ENCODE measurements at regions not wholly inside any gene's neighbourhood (a gene's known extent, or its start where the extent isn't known, plus 50 kb on each side); places are given as distances from the start of the nearest gene placed in this dataset.

DNA sequence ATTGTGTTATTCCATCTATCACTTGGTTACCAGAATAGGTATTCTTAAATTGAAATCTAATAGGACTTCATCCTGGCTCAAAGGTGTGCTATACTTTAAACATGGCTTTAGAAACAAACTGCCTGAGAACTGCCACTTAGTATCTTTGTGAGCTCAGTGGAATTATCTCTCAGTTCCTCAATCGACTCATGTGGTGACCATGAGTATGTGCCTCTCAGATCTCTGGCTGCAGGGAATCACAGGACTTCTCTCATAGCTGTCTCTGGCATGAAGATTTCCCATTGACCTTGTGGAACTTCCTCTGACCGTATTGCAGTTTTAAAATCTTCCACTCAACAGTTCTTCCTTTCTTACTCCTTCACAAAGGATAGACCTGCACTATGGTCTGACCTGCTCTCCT, 681.9 kb upstream of the BOD1L1 start:
- no peak overlapping the region for H4K91ac ChIP-seq (ENCODE audit: low read depth, low read length)
- no peak overlapping the region for H3K9ac ChIP-seq (ENCODE audit: low read length)
- no peak overlapping the region for H4K12ac ChIP-seq (ENCODE audit: low read depth, low read length)
- H3K4me3 ChIP-seq (ENCODE audit: low read depth, low read length), result no peak overlapping the region
- no peak for DNase-seq
- H3K4me1 ChIP-seq (ENCODE audit: control insufficient read depth in 1 of 2, insufficient read depth in 2 of 2, low read length in 2 of 2), result no peaks in the 10 kb centered on the region
- H3K27me3 ChIP-seq (ENCODE audit: insufficient read depth, low read length), result no peaks in the 10 kb centered on the region
- H3K4me2 ChIP-seq (ENCODE audit: low read length), result no peak overlapping the region
- H2BK120ac ChIP-seq (ENCODE audit: insufficient read depth, low read length, poor library complexity), result no peak overlapping the region
- no peak overlapping the region for H2BK12ac ChIP-seq (ENCODE audit: low read length)
- H3K18ac ChIP-seq (ENCODE audit: low read length), result no peak overlapping the region
- H2AFZ ChIP-seq (ENCODE audit: insufficient read depth, low read length, poor library complexity), result no peak overlapping the region
- H4K8ac ChIP-seq (ENCODE audit: low read depth, low read length), result no peak overlapping the region
- no peaks in the 10 kb centered on the region for H3K79me1 ChIP-seq (ENCODE audit: low read length)
- H3K4ac ChIP-seq (ENCODE audit: low read depth, low read length), result no peak overlapping the region
- no peaks in the 10 kb centered on the region for H3K36me3 ChIP-seq (ENCODE audit: control insufficient read depth in 1 of 2, insufficient read depth in 2 of 2, low read length in 2 of 2)
- H3K9me3 ChIP-seq (ENCODE audit: insufficient read depth, low read depth, low read length), result no peaks in the 10 kb centered on the region
- no peak overlapping the region for H2BK5ac ChIP-seq (ENCODE audit: low read depth, low read length, poor library complexity)
- H2AK5ac ChIP-seq (ENCODE audit: low read length), result no peak overlapping the region
- WGBS (ENCODE audit: extremely low coverage, insufficient coverage, insufficient read length), result no CpG with 5 or more reads among the region's 2 CpGs
- no peak overlapping the region for H3K23ac ChIP-seq (ENCODE audit: low read length)
- H3K79me2 ChIP-seq (ENCODE audit: control insufficient read depth, insufficient read depth, low read length, poor library complexity), result no peaks in the 10 kb centered on the region
- H3K27ac ChIP-seq (ENCODE audit: low read depth, low read length), result no peak overlapping the region
- H3K14ac ChIP-seq (ENCODE audit: low read length), result no peak overlapping the region

DNA sequence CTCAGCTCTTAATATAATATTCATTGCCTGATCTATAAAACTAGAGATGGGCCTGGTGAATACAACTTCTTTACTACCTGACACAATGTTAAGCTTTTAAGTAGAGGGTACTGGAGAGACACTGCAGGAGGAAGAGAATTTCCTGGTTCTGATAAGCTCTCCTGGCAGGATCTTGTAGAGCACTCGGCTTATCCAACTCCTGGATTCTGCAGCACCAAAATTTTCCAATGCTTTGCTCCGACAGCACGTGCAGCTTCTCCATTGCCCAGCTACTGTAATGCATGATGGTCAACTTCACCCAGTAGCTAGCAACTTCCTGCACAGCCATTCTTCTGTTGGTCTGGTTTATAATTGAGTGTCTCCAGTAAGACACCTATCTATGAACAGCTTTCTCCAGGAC, 686.2 kb upstream of the BOD1L1 start:
- no CpG with 5 or more reads among the region's 3 CpGs for WGBS (ENCODE audit: extremely low coverage, insufficient coverage, insufficient read length)

GRCh38 chr4:14315129-14315528, 687.2 kb upstream of the CPEB2 start:
- H3K9me3 ChIP-seq (ENCODE audit: insufficient read depth, low read depth, low read length), result no peaks in the 10 kb centered on the region
- no peak overlapping the region for H3K23ac ChIP-seq (ENCODE audit: low read length)
- no peak overlapping the region for H2AK5ac ChIP-seq (ENCODE audit: low read length)
- H3K4me1 ChIP-seq (ENCODE audit: control insufficient read depth in 1 of 2, insufficient read depth in 2 of 2, low read length in 2 of 2), result no peaks in the 10 kb centered on the region
- H4K8ac ChIP-seq (ENCODE audit: low read depth, low read length), result no peak overlapping the region
- no peak overlapping the region for H3K18ac ChIP-seq (ENCODE audit: low read length)
- no peak for DNase-seq
- H4K12ac ChIP-seq (ENCODE audit: low read depth, low read length), result no peak overlapping the region
- no peak overlapping the region for H4K91ac ChIP-seq (ENCODE audit: low read depth, low read length)
- H3K27ac ChIP-seq (ENCODE audit: low read depth, low read length), result no peak overlapping the region
- H3K4ac ChIP-seq (ENCODE audit: low read depth, low read length), result no peak overlapping the region
- no peaks in the 10 kb centered on the region for H3K27me3 ChIP-seq (ENCODE audit: insufficient read depth, low read length)
- WGBS (ENCODE audit: extremely low coverage, insufficient coverage, insufficient read length), result no CpG with 5 or more reads among the region's 3 CpGs
- H3K9ac ChIP-seq (ENCODE audit: low read length), result no peak overlapping the region
- H3K4me3 ChIP-seq (ENCODE audit: low read depth, low read length), result no peak overlapping the region
- H2BK5ac ChIP-seq (ENCODE audit: low read depth, low read length, poor library complexity), result no peak overlapping the region
- H2AFZ ChIP-seq (ENCODE audit: insufficient read depth, low read length, poor library complexity), result no peak overlapping the region
- H2BK120ac ChIP-seq (ENCODE audit: insufficient read depth, low read length, poor library complexity), result no peak overlapping the region
- no peaks in the 10 kb centered on the region for H3K79me1 ChIP-seq (ENCODE audit: low read length)
- no peak overlapping the region for H3K14ac ChIP-seq (ENCODE audit: low read length)
- no peaks in the 10 kb centered on the region for H3K36me3 ChIP-seq (ENCODE audit: control insufficient read depth in 1 of 2, insufficient read depth in 2 of 2, low read length in 2 of 2)
- H2BK12ac ChIP-seq (ENCODE audit: low read length), result no peak overlapping the region
- no peak overlapping the region for H3K4me2 ChIP-seq (ENCODE audit: low read length)
- no peaks in the 10 kb centered on the region for H3K79me2 ChIP-seq (ENCODE audit: control insufficient read depth, insufficient read depth, low read length, poor library complexity)

More for the DNA sequence above, 686.2 kb upstream of the BOD1L1 start:
- H3K4me1 ChIP-seq (ENCODE audit: control insufficient read depth in 1 of 2, insufficient read depth in 2 of 2, low read length in 2 of 2), result no peaks in the 10 kb centered on the region
- H3K14ac ChIP-seq (ENCODE audit: low read length), result no peak overlapping the region
- no peak overlapping the region for H4K91ac ChIP-seq (ENCODE audit: low read depth, low read length)
- DNase-seq, result no peak
- H2BK120ac ChIP-seq (ENCODE audit: insufficient read depth, low read length, poor library complexity), result no peak overlapping the region
- no peak overlapping the region for H3K18ac ChIP-seq (ENCODE audit: low read length)
- no peak overlapping the region for H3K9ac ChIP-seq (ENCODE audit: low read length)
- no peaks in the 10 kb centered on the region for H3K9me3 ChIP-seq (ENCODE audit: insufficient read depth, low read depth, low read length)
- no peak overlapping the region for H2BK12ac ChIP-seq (ENCODE audit: low read length)
- no peak overlapping the region for H3K4me2 ChIP-seq (ENCODE audit: low read length)
- no peaks in the 10 kb centered on the region for H3K79me1 ChIP-seq (ENCODE audit: low read length)
- no peak overlapping the region for H2AK5ac ChIP-seq (ENCODE audit: low read length)
- H3K79me2 ChIP-seq (ENCODE audit: control insufficient read depth, insufficient read depth, low read length, poor library complexity), result no peaks in the 10 kb centered on the region
- H2AFZ ChIP-seq (ENCODE audit: insufficient read depth, low read length, poor library complexity), result no peak overlapping the region
- H3K27ac ChIP-seq (ENCODE audit: low read depth, low read length), result no peak overlapping the region
- H4K12ac ChIP-seq (ENCODE audit: low read depth, low read length), result no peak overlapping the region
- no peak overlapping the region for H4K8ac ChIP-seq (ENCODE audit: low read depth, low read length)
- no peak overlapping the region for H2BK5ac ChIP-seq (ENCODE audit: low read depth, low read length, poor library complexity)
- no peak overlapping the region for H3K4me3 ChIP-seq (ENCODE audit: low read depth, low read length)
- no peaks in the 10 kb centered on the region for H3K36me3 ChIP-seq (ENCODE audit: control insufficient read depth in 1 of 2, insufficient read depth in 2 of 2, low read length in 2 of 2)
- H3K27me3 ChIP-seq (ENCODE audit: insufficient read depth, low read length), result no peaks in the 10 kb centered on the region
- no peak overlapping the region for H3K23ac ChIP-seq (ENCODE audit: low read length)
- H3K4ac ChIP-seq (ENCODE audit: low read depth, low read length), result no peak overlapping the region

- H3K18ac ChIP-seq (ENCODE audit: low read length), result no peak overlapping the region
- no peak overlapping the region for H3K4me2 ChIP-seq (ENCODE audit: low read length)
- no peaks in the 10 kb centered on the region for H3K4me1 ChIP-seq (ENCODE audit: control insufficient read depth in 1 of 2, insufficient read depth in 2 of 2, low read length in 2 of 2)
- no peak overlapping the region for H2BK5ac ChIP-seq (ENCODE audit: low read depth, low read length, poor library complexity)
- H3K36me3 ChIP-seq (ENCODE audit: control insufficient read depth in 1 of 2, insufficient read depth in 2 of 2, low read length in 2 of 2), result no peaks in the 10 kb centered on the region
- H4K8ac ChIP-seq (ENCODE audit: low read depth, low read length), result no peak overlapping the region
- no peaks in the 10 kb centered on the region for H3K9me3 ChIP-seq (ENCODE audit: insufficient read depth, low read depth, low read length)
- H3K79me2 ChIP-seq (ENCODE audit: control insufficient read depth, insufficient read depth, low read length, poor library complexity), result no peaks in the 10 kb centered on the region
- WGBS (ENCODE audit: extremely low coverage, insufficient coverage, insufficient read length), result no CpG with 5 or more reads among the region's 2 CpGs
- H3K79me1 ChIP-seq (ENCODE audit: low read length), result no peaks in the 10 kb centered on the region
- H2BK12ac ChIP-seq (ENCODE audit: low read length), result no peak overlapping the region
- DNase-seq, result no peak
- no peak overlapping the region for H2AK5ac ChIP-seq (ENCODE audit: low read length)
- H3K27ac ChIP-seq (ENCODE audit: low read depth, low read length), result no peak overlapping the region
- H2BK120ac ChIP-seq (ENCODE audit: insufficient read depth, low read length, poor library complexity), result no peak overlapping the region
- H3K4ac ChIP-seq (ENCODE audit: low read depth, low read length), result no peak overlapping the region
- H4K12ac ChIP-seq (ENCODE audit: low read depth, low read length), result no peak overlapping the region
- no peak overlapping the region for H3K4me3 ChIP-seq (ENCODE audit: low read depth, low read length)
- H3K9ac ChIP-seq (ENCODE audit: low read length), result no peak overlapping the region
- H3K23ac ChIP-seq (ENCODE audit: low read length), result no peak overlapping the region
- no peak overlapping the region for H4K91ac ChIP-seq (ENCODE audit: low read depth, low read length)
- no peaks in the 10 kb centered on the region for H3K27me3 ChIP-seq (ENCODE audit: insufficient read depth, low read length)
- H2AFZ ChIP-seq (ENCODE audit: insufficient read depth, low read length, poor library complexity), result no peak overlapping the region
- no peak overlapping the region for H3K14ac ChIP-seq (ENCODE audit: low read length)
Measured at GRCh38 chr4:14317351-14317750, 684.9 kb upstream of the CPEB2 start.

Measured in trophoblast cell (in vitro differentiated cells and primary cell).